NCI-H2227 (cell line): ENCODE measurements at regions not wholly inside any gene's neighbourhood (a gene's known extent, or its start where the extent isn't known, plus 50 kb on each side); places are given as distances from the start of the nearest gene placed in this dataset.

ENCODE experiments used
- DNase-seq: peaks from one replicate; lab custom pipeline; 2025; ENCODE audit not compliant: unreplicated experiment; lab: John Stamatoyannopoulos, UW

- no peak for DNase-seq
These were observed 413.8 kb downstream of the BCL11B start for GRCh38 chr14:98858158-98858557.

GRCh38 chr14:98858561-98858960 lies 413.4 kb downstream of the BCL11B start:
- no peak for DNase-seq

- DNase-seq = no peak
These were observed 412.7 kb downstream of the BCL11B start for GRCh38 chr14:98859301-98859700.

- DNase-seq = no peak
These were observed 407.8 kb downstream of the BCL11B start for GRCh38 chr14:98864211-98864610.

- DNase-seq = no peak
These were observed 404.9 kb downstream of the BCL11B start for GRCh38 chr14:98867146-98867545.

- DNase-seq = no peak
These were observed 404.3 kb downstream of the BCL11B start for GRCh38 chr14:98867726-98868125.

- DNase-seq = no peak
These were observed 403.1 kb downstream of the BCL11B start for GRCh38 chr14:98868866-98869265.

- no peak for DNase-seq
These were observed 400.2 kb downstream of the BCL11B start for GRCh38 chr14:98871796-98872195.

GRCh38 chr14:98877065-98877464 lies 394.9 kb downstream of the BCL11B start:
- no peak for DNase-seq

GRCh38 chr14:98878282-98878681 lies 393.7 kb downstream of the BCL11B start:
- no peak for DNase-seq

GRCh38 chr14:98886982-98887381 lies 385.0 kb downstream of the BCL11B start:
- DNase-seq = no peak

GRCh38 chr14:98888281-98888680 lies 383.7 kb downstream of the BCL11B start:
- DNase-seq = no peak

GRCh38 chr14:98888927-98889835 lies 382.8 kb downstream of the BCL11B start:
- no peak for DNase-seq

GRCh38 chr14:98889836-98890185 lies 382.2 kb downstream of the BCL11B start:
- DNase-seq = no peak

GRCh38 chr14:98890556-98891340 lies 381.2 kb downstream of the BCL11B start:
- DNase-seq = no peak

- DNase-seq = no peak
These were observed 378.3 kb downstream of the BCL11B start for GRCh38 chr14:98893675-98894074.

GRCh38 chr14:98894600-98894999 lies 377.4 kb downstream of the BCL11B start:
- no peak for DNase-seq

- DNase-seq = no peak
These were observed 375.5 kb downstream of the BCL11B start for GRCh38 chr14:98896449-98896848.

GRCh38 chr14:98897605-98898309 lies 374.2 kb downstream of the BCL11B start:
- no peak for DNase-seq

- no peak for DNase-seq
These were observed 372.6 kb downstream of the BCL11B start for GRCh38 chr14:98899441-98899840.

GRCh38 chr14:98900236-98900635 lies 371.8 kb downstream of the BCL11B start:
- DNase-seq = no peak

GRCh38 chr14:98900798-98901197 lies 371.2 kb downstream of the BCL11B start:
- no peak for DNase-seq
